Naive B cell (primary cell): ENCODE measurements at regions not wholly inside any gene's neighbourhood (a gene's known extent, or its start where the extent isn't known, plus 50 kb on each side); places are given as distances from the start of the nearest gene placed in this dataset.

Experiments
- ATAC-seq, 2 donors: fragments of 150-1000 bp; cut with Tn5 transposase; 2 replicates each; pipeline ENCODE4 v1.10.0; 2021; ENCODE audit warnings: low read depth in 2 of 2, mild to moderate bottlenecking in 2 of 2, moderate library complexity in 2 of 2
- DNase-seq: peaks from one replicate; pipeline ENCODE4 v3.0.0; 2022
- H3K27ac Mint-ChIP-seq, 6 donors: one replicate each; pipeline ENCODE4 v1.8.0; 2020 to 2022; ENCODE audit warnings: mild to moderate bottlenecking in 6 of 6, mixed read lengths in 6 of 6, moderate library complexity in 5 of 6, inconsistent platforms in 2 of 6
- H3K27me3 Mint-ChIP-seq, 3 donors: one replicate each; pipeline ENCODE4 v1.8.0; 2021 to 2022; ENCODE audit warnings: mixed read lengths in 3 of 3, mild to moderate bottlenecking in 1 of 3
- H3K36me3 Mint-ChIP-seq, 2 donors: one replicate each; pipeline ENCODE4 v1.8.0; 2020 to 2022; ENCODE audit warnings: mixed read lengths in 2 of 2, inconsistent platforms in 1 of 2, mild to moderate bottlenecking in 1 of 2
- H3K4me1 Mint-ChIP-seq, 3 donors: one replicate each; pipeline ENCODE4 v1.8.0; 2020 to 2022; ENCODE audit warnings: mixed read lengths in 3 of 3, inconsistent platforms in 1 of 3, mild to moderate bottlenecking in 1 of 3, moderate library complexity in 1 of 3
- H3K4me3 Mint-ChIP-seq, 8 donors: one replicate each; pipeline ENCODE4 v1.8.0; 2020 to 2022; ENCODE audit warnings: mild to moderate bottlenecking in 8 of 8, mixed read lengths in 8 of 8, moderate library complexity in 8 of 8, inconsistent platforms in 2 of 8
- H3K9me3 Mint-ChIP-seq, 7 donors: one replicate each; pipeline ENCODE4 v1.8.0; 2020 to 2022; ENCODE audit warnings: mixed read lengths in 7 of 7, mild to moderate bottlenecking in 5 of 7, inconsistent platforms in 2 of 7, moderate library complexity in 1 of 7

GRCh38 chr5:161165998-161166660 lies 314.1 kb upstream of the ATP10B start:
- Mint-ChIP-seq H3K27ac (no peak overlapping the region), H3K27me3 (no peaks in the 10 kb centered on the region), H3K4me3 (no peak overlapping the region), H3K4me1 (no peaks in the 10 kb centered on the region), H3K9me3 (peaks cover 0 to 11% (median 4%) of the 10 kb centered on the region in 7 donors), H3K36me3 (no peaks in the 10 kb centered on the region)
- DNase-seq (no peak), ATAC-seq (no peak)

- Mint-ChIP-seq H3K27me3 (peaks cover 0 to 6% (median 0%) of the 10 kb centered on the region in 3 donors), H3K27ac (no peak overlapping the region), H3K9me3 (peaks cover 0 to 13% (median 5%) of the 10 kb centered on the region in 7 donors), H3K4me1 (no peaks in the 10 kb centered on the region), H3K4me3 (no peak overlapping the region), H3K36me3 (no peaks in the 10 kb centered on the region)
- no peak for ATAC-seq
- no peak for DNase-seq
These were observed 305.9 kb upstream of the ATP10B start for GRCh38 chr5:161157925-161158324.

GRCh38 chr5:161155451-161155850 lies 303.4 kb upstream of the ATP10B start:
- H3K9me3 Mint-ChIP-seq = peaks cover 0 to 13% (median 5%) of the 10 kb centered on the region in 7 donors
- no peaks in the 10 kb centered on the region for H3K4me1 Mint-ChIP-seq
- no peaks in the 10 kb centered on the region for H3K36me3 Mint-ChIP-seq
- H3K27me3 Mint-ChIP-seq = peaks cover 0 to 6% (median 0%) of the 10 kb centered on the region in 3 donors
- ATAC-seq = no peak
- no peak for DNase-seq
- no peak overlapping the region for H3K27ac Mint-ChIP-seq
- no peak overlapping the region for H3K4me3 Mint-ChIP-seq

- Mint-ChIP-seq H3K27me3 (peaks cover 0 to 6% (median 5%) of the 10 kb centered on the region in 3 donors), H3K36me3 (no peaks in the 10 kb centered on the region), H3K27ac (no peak overlapping the region), H3K9me3 (peaks cover 0 to 18% (median 5%) of the 10 kb centered on the region in 7 donors), H3K4me1 (no peaks in the 10 kb centered on the region), H3K4me3 (no peak overlapping the region)
- no peak for DNase-seq
- no peak for ATAC-seq
These were observed 300.5 kb upstream of the ATP10B start for GRCh38 chr5:161152415-161152940.

- Mint-ChIP-seq H3K27me3 (peaks cover 0 to 6% (median 5%) of the 10 kb centered on the region in 3 donors), H3K4me1 (no peaks in the 10 kb centered on the region), H3K27ac (no peak overlapping the region), H3K9me3 (peaks cover 0 to 18% (median 6%) of the 10 kb centered on the region in 7 donors), H3K4me3 (no peak overlapping the region), H3K36me3 (no peaks in the 10 kb centered on the region)
- ATAC-seq = no peak
- no peak for DNase-seq
These were observed 298.5 kb upstream of the ATP10B start for GRCh38 chr5:161150441-161150988.

GRCh38 chr5:161149078-161149477 lies 297.1 kb upstream of the ATP10B start:
- Mint-ChIP-seq H3K27me3 (peaks cover 0 to 5% (median 0%) of the 10 kb centered on the region in 3 donors), H3K27ac (no peak overlapping the region), H3K36me3 (no peaks in the 10 kb centered on the region), H3K9me3 (peaks cover 0 to 27% (median 7%) of the 10 kb centered on the region in 7 donors), H3K4me1 (no peaks in the 10 kb centered on the region), H3K4me3 (no peak overlapping the region)
- DNase-seq (no peak), ATAC-seq (no peak)

GRCh38 chr5:161138751-161139455 lies 286.9 kb upstream of the ATP10B start:
- H3K36me3 Mint-ChIP-seq = no peaks in the 10 kb centered on the region

GRCh38 chr5:161134956-161135355 lies 282.9 kb upstream of the ATP10B start:
- Mint-ChIP-seq H3K36me3 (no peaks in the 10 kb centered on the region), H3K4me3 (no peak overlapping the region), H3K27me3 (no peaks in the 10 kb centered on the region), H3K9me3 (peaks cover 0 to 2% (median 0%) of the 10 kb centered on the region in 7 donors), H3K27ac (no peak overlapping the region), H3K4me1 (no peaks in the 10 kb centered on the region)
- DNase-seq (no peak), ATAC-seq (no peak)

More at GRCh38 chr5:161138751-161139455, 286.9 kb upstream of the ATP10B start:
- H3K4me1 Mint-ChIP-seq = no peaks in the 10 kb centered on the region
- DNase-seq (peak; percentile 4), ATAC-seq (peak; percentile 39 to 50)
- no peaks in the 10 kb centered on the region for H3K27me3 Mint-ChIP-seq
- H3K27ac Mint-ChIP-seq = peak overlapping the region in 1 of 6 donors; percentile 43
- H3K4me3 Mint-ChIP-seq = no peak overlapping the region
- peaks cover 3 to 14% (median 5%) of the 10 kb centered on the region in 7 donors for H3K9me3 Mint-ChIP-seq

- Mint-ChIP-seq H3K36me3 (no peaks in the 10 kb centered on the region), H3K27me3 (no peaks in the 10 kb centered on the region), H3K4me1 (no peaks in the 10 kb centered on the region), H3K9me3 (peaks cover 0 to 9% (median 0%) of the 10 kb centered on the region in 7 donors), H3K27ac (peak overlapping the region in 2 of 6 donors; percentile 59 to 64), H3K4me3 (no peak overlapping the region)
- no peak for ATAC-seq
- DNase-seq = no peak
These were observed 282.1 kb upstream of the ATP10B start for GRCh38 chr5:161134083-161134482.

- DNase-seq = no peak
- Mint-ChIP-seq H3K4me3 (peak overlapping the region in 1 of 8 donors; percentile 25), H3K27me3 (peaks cover 0 to 4% (median 0%) of the 10 kb centered on the region in 3 donors), H3K27ac (peak overlapping the region in 1 of 6 donors; percentile 69), H3K4me1 (peaks cover 0 to 3% (median 0%) of the 10 kb centered on the region in 3 donors), H3K9me3 (peaks cover 0 to 10% (median 0%) of the 10 kb centered on the region in 7 donors), H3K36me3 (no peaks in the 10 kb centered on the region)
- no peak for ATAC-seq
These were observed 263.9 kb upstream of the ATP10B start for GRCh38 chr5:161115941-161116340.

GRCh38 chr5:161112371-161112770 lies 260.4 kb upstream of the ATP10B start:
- H3K4me3 Mint-ChIP-seq = no peak overlapping the region

GRCh38 chr5:161105525-161105924 lies 253.5 kb upstream of the ATP10B start:
- Mint-ChIP-seq H3K4me1 (no peaks in the 10 kb centered on the region), H3K36me3 (no peaks in the 10 kb centered on the region), H3K27ac (no peak overlapping the region), H3K4me3 (no peak overlapping the region), H3K27me3 (no peaks in the 10 kb centered on the region), H3K9me3 (peaks cover 0 to 2% (median 0%) of the 10 kb centered on the region in 7 donors)
- DNase-seq = no peak
- ATAC-seq = no peak

More at GRCh38 chr5:161112371-161112770, 260.4 kb upstream of the ATP10B start:
- Mint-ChIP-seq H3K27ac (no peak overlapping the region), H3K4me1 (peaks cover 0 to 3% (median 0%) of the 10 kb centered on the region in 3 donors), H3K27me3 (no peaks in the 10 kb centered on the region), H3K9me3 (peaks cover 0 to 4% (median 0%) of the 10 kb centered on the region in 7 donors), H3K36me3 (no peaks in the 10 kb centered on the region)
- ATAC-seq = no peak
- DNase-seq = no peak

GRCh38 chr5:161098516-161098915 lies 246.5 kb upstream of the ATP10B start:
- Mint-ChIP-seq H3K27me3 (no peaks in the 10 kb centered on the region), H3K4me3 (no peak overlapping the region), H3K36me3 (peaks cover 0 to 4% of the 10 kb centered on the region in 2 donors), H3K4me1 (no peaks in the 10 kb centered on the region), H3K27ac (no peak overlapping the region), H3K9me3 (peaks cover 0 to 5% (median 0%) of the 10 kb centered on the region in 7 donors)
- DNase-seq (no peak), ATAC-seq (no peak)
